Fibroblast of lung (primary cell): ENCODE measurements at regions not wholly inside any gene's neighbourhood (a gene's known extent, or its start where the extent isn't known, plus 50 kb on each side); places are given as distances from the start of the nearest gene placed in this dataset.
"Not testable (repeated sequence)": the region's sequence is repeated elsewhere in the genome, so short reads cannot be mapped to it uniquely, and the experiment has no call there.

ENCODE experiments used
- EZH2 ChIP-seq: IDR thresholded peaks from 2 replicates; pipeline ENCODE4 v1.5.1; 2012; ENCODE audit warnings: low read length, control low read depth, mild to moderate bottlenecking; ENCODE audit errors: missing control alignments
- TF ChIP-seq, protein P1 (sequence below), 2 donors: IDR thresholded peaks in 1 of 2; conservative IDR thresholded peaks in 1 of 2; 1 replicate in 1 of 2; 2 replicates in 1 of 2; pipeline ENCODE4 v1.5.1; 2011 to 2012; ENCODE audit warnings: low read length in 2 of 2, control low read depth in 1 of 2, inconsistent platforms in 1 of 2, low read depth in 1 of 2, mild to moderate bottlenecking in 1 of 2

DNA sequence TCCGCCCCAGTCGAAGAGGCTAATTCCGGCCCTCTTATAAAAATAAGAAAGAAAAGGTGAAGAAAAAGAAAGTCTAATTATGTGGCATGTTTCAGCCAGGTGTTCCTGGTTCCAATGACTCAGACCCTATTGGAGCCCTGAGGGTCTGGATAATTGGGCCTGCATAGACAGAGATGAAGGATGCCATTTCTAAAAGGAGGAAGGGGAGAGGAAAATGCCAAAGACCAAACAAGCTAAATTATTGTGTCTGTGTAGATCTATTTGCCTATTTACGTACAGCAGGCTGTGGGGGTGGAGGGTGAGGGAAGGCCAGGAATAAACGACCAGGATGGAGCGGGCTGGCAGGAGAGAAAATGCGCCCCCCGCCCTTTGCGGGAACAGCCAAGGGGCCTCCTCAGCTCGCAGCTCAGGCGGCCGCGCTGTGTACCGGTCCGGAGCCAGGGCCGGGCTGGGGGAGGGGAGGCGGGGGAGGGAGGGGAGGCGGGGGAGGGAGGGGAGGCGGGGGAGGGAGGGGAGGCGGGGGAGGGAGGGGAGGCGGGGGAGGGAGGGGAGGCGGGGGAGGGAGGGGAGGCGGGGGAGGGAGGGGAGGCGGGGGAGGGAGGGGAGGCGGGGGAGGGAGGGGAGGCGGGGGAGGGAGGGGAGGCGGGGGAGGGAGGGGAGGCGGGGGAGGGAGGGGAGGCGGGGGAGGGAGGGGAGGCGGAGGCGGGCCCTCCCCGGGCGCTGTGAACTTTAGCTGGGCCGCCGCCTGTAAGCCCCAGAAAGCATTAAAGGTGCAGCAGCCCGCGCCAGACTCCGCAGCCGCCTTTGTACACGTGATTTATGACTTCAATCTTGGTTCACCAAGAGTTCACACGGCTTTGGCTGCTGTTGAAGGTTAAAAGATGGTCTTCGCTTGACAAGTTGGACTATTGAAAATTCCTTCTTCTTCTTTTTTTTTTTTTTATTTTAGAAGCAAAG lies 113.0 kb upstream of the FOXD4L5 start:
- TF ChIP-seq, protein P1, sequence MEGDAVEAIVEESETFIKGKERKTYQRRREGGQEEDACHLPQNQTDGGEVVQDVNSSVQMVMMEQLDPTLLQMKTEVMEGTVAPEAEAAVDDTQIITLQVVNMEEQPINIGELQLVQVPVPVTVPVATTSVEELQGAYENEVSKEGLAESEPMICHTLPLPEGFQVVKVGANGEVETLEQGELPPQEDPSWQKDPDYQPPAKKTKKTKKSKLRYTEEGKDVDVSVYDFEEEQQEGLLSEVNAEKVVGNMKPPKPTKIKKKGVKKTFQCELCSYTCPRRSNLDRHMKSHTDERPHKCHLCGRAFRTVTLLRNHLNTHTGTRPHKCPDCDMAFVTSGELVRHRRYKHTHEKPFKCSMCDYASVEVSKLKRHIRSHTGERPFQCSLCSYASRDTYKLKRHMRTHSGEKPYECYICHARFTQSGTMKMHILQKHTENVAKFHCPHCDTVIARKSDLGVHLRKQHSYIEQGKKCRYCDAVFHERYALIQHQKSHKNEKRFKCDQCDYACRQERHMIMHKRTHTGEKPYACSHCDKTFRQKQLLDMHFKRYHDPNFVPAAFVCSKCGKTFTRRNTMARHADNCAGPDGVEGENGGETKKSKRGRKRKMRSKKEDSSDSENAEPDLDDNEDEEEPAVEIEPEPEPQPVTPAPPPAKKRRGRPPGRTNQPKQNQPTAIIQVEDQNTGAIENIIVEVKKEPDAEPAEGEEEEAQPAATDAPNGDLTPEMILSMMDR (conservative IDR thresholded peaks at IDR 0.05 in 1 of 2, IDR thresholded peaks at IDR 0.05 in 1 of 2; ENCODE audit: low read depth in 1 of 2, low read length in 2 of 2) = not testable (repeated sequence)
- TF ChIP-seq EZH2 = not testable (repeated sequence)
